T-helper 1 cell treated with Interleukin-12 subunit alpha and Interleukin-12 subunit beta and Interleukin-4 antibody, amounts not matched to agents 30 μg/mL and 1 μg/mL, for 36 hours (primary cell): ENCODE measurements at regions not wholly inside any gene's neighbourhood (a gene's known extent, or its start where the extent isn't known, plus 50 kb on each side); places are given as distances from the start of the nearest gene placed in this dataset.
"Not testable (repeated sequence)": the region's sequence is repeated elsewhere in the genome, so short reads cannot be mapped to it uniquely, and the experiment has no call there.

Experiments used
- H3K27ac Mint-ChIP-seq: one replicate; pipeline ENCODE4 v1.8.0; 2021; ENCODE audit warnings: mild to moderate bottlenecking, mixed read lengths
- H3K27me3 Mint-ChIP-seq: one replicate; pipeline ENCODE4 v1.8.0; 2021; ENCODE audit warnings: low read depth, mixed read lengths
- H3K36me3 Mint-ChIP-seq: one replicate; pipeline ENCODE4 v1.8.0; 2021; ENCODE audit warnings: low read depth, mixed read lengths
- H3K4me1 Mint-ChIP-seq: one replicate; pipeline ENCODE4 v1.8.0; 2021; ENCODE audit warnings: low read depth, mixed read lengths
- H3K4me3 Mint-ChIP-seq: one replicate; pipeline ENCODE4 v1.8.0; 2021; ENCODE audit warnings: mild to moderate bottlenecking, moderate library complexity, mixed read lengths
- H3K9me3 Mint-ChIP-seq: one replicate; pipeline ENCODE4 v1.8.0; 2021; ENCODE audit warnings: mixed read lengths

- Mint-ChIP-seq H3K9me3 (no peaks in the 10 kb centered on the region), H3K4me1 (peaks cover 8% of the 10 kb centered on the region), H3K27me3 (peaks cover 6% of the 10 kb centered on the region), H3K4me3 (no peak overlapping the region), H3K27ac (no peak overlapping the region), H3K36me3 (no peaks in the 10 kb centered on the region)
Observed at GRCh38 chr3:18223974-18224373, 201.2 kb downstream of the SATB1 start.

- no peak overlapping the region for H3K27ac Mint-ChIP-seq
- H3K36me3 Mint-ChIP-seq = no peaks in the 10 kb centered on the region
- no peak overlapping the region for H3K4me3 Mint-ChIP-seq
- peaks cover 8% of the 10 kb centered on the region for H3K4me1 Mint-ChIP-seq
- H3K27me3 Mint-ChIP-seq = peaks cover 6% of the 10 kb centered on the region
- H3K9me3 Mint-ChIP-seq = no peaks in the 10 kb centered on the region
Observed at GRCh38 chr3:18223571-18223970, 201.6 kb downstream of the SATB1 start.

- Mint-ChIP-seq H3K27ac (no peak overlapping the region), H3K27me3 (no peaks in the 10 kb centered on the region), H3K4me1 (peaks cover 8% of the 10 kb centered on the region), H3K9me3 (no peaks in the 10 kb centered on the region), H3K36me3 (no peaks in the 10 kb centered on the region), H3K4me3 (no peak overlapping the region)
Observed at GRCh38 chr3:18222686-18223085, 202.5 kb downstream of the SATB1 start.

- no peak overlapping the region for H3K4me3 Mint-ChIP-seq
- H3K27me3 Mint-ChIP-seq = no peaks in the 10 kb centered on the region
- H3K4me1 Mint-ChIP-seq = peaks cover 3% of the 10 kb centered on the region
- H3K9me3 Mint-ChIP-seq = no peaks in the 10 kb centered on the region
- H3K36me3 Mint-ChIP-seq = no peaks in the 10 kb centered on the region
- no peak overlapping the region for H3K27ac Mint-ChIP-seq
Observed at GRCh38 chr3:18217507-18218174, 207.5 kb downstream of the SATB1 start.

GRCh38 chr3:18216996-18217395, 208.1 kb downstream of the SATB1 start:
- no peak overlapping the region for H3K27ac Mint-ChIP-seq
- no peaks in the 10 kb centered on the region for H3K36me3 Mint-ChIP-seq
- H3K9me3 Mint-ChIP-seq = no peaks in the 10 kb centered on the region
- no peaks in the 10 kb centered on the region for H3K27me3 Mint-ChIP-seq
- H3K4me3 Mint-ChIP-seq = no peak overlapping the region
- peaks cover 3% of the 10 kb centered on the region for H3K4me1 Mint-ChIP-seq

- Mint-ChIP-seq H3K4me3 (no peak overlapping the region), H3K9me3 (no peaks in the 10 kb centered on the region), H3K27me3 (no peaks in the 10 kb centered on the region), H3K27ac (no peak overlapping the region), H3K4me1 (peaks cover 3% of the 10 kb centered on the region), H3K36me3 (no peaks in the 10 kb centered on the region)
Observed at GRCh38 chr3:18215639-18216038, 209.5 kb downstream of the SATB1 start.

- no peaks in the 10 kb centered on the region for H3K36me3 Mint-ChIP-seq
- peaks cover 8% of the 10 kb centered on the region for H3K4me1 Mint-ChIP-seq
- no peaks in the 10 kb centered on the region for H3K9me3 Mint-ChIP-seq
- no peaks in the 10 kb centered on the region for H3K27me3 Mint-ChIP-seq
- H3K27ac Mint-ChIP-seq = no peak overlapping the region
- H3K4me3 Mint-ChIP-seq = no peak overlapping the region
Observed at GRCh38 chr3:18211116-18211515, 214.0 kb downstream of the SATB1 start.

GRCh38 chr3:18208856-18209255, 216.3 kb downstream of the SATB1 start:
- H3K27me3 Mint-ChIP-seq = peaks cover 4% of the 10 kb centered on the region
- no peak overlapping the region for H3K27ac Mint-ChIP-seq
- peaks cover 5% of the 10 kb centered on the region for H3K4me1 Mint-ChIP-seq
- no peak overlapping the region for H3K4me3 Mint-ChIP-seq
- no peaks in the 10 kb centered on the region for H3K36me3 Mint-ChIP-seq
- no peaks in the 10 kb centered on the region for H3K9me3 Mint-ChIP-seq

GRCh38 chr3:18208091-18208490, 217.0 kb downstream of the SATB1 start:
- Mint-ChIP-seq H3K4me1 (peaks cover 5% of the 10 kb centered on the region), H3K36me3 (no peaks in the 10 kb centered on the region), H3K27me3 (peaks cover 4% of the 10 kb centered on the region), H3K9me3 (no peaks in the 10 kb centered on the region), H3K27ac (no peak overlapping the region), H3K4me3 (no peak overlapping the region)

GRCh38 chr3:18207226-18207625, 217.9 kb downstream of the SATB1 start:
- no peaks in the 10 kb centered on the region for H3K36me3 Mint-ChIP-seq
- H3K4me1 Mint-ChIP-seq = peaks cover 5% of the 10 kb centered on the region
- H3K27me3 Mint-ChIP-seq = peaks cover 4% of the 10 kb centered on the region
- H3K27ac Mint-ChIP-seq = no peak overlapping the region
- H3K4me3 Mint-ChIP-seq = no peak overlapping the region
- H3K9me3 Mint-ChIP-seq = no peaks in the 10 kb centered on the region

GRCh38 chr3:18205701-18206100, 219.4 kb downstream of the SATB1 start:
- not testable (repeated sequence) for H3K4me3 Mint-ChIP-seq, H3K27me3 Mint-ChIP-seq, H3K36me3 Mint-ChIP-seq, H3K27ac Mint-ChIP-seq, H3K4me1 Mint-ChIP-seq, H3K9me3 Mint-ChIP-seq

GRCh38 chr3:18201315-18201714, 223.8 kb downstream of the SATB1 start:
- H3K4me1 Mint-ChIP-seq = no peaks in the 10 kb centered on the region
- peaks cover 4% of the 10 kb centered on the region for H3K27me3 Mint-ChIP-seq
- no peaks in the 10 kb centered on the region for H3K36me3 Mint-ChIP-seq
- H3K27ac Mint-ChIP-seq = no peak overlapping the region
- no peak overlapping the region for H3K4me3 Mint-ChIP-seq
- no peaks in the 10 kb centered on the region for H3K9me3 Mint-ChIP-seq

GRCh38 chr3:18199757-18200156, 225.4 kb downstream of the SATB1 start:
- H3K4me3 Mint-ChIP-seq = no peak overlapping the region
- no peak overlapping the region for H3K27ac Mint-ChIP-seq
- H3K9me3 Mint-ChIP-seq = no peaks in the 10 kb centered on the region
- no peaks in the 10 kb centered on the region for H3K4me1 Mint-ChIP-seq
- no peaks in the 10 kb centered on the region for H3K36me3 Mint-ChIP-seq
- peaks cover 4% of the 10 kb centered on the region for H3K27me3 Mint-ChIP-seq

GRCh38 chr3:18195836-18196235, 229.3 kb downstream of the SATB1 start:
- no peaks in the 10 kb centered on the region for H3K36me3 Mint-ChIP-seq
- H3K4me3 Mint-ChIP-seq = no peak overlapping the region
- no peak overlapping the region for H3K27ac Mint-ChIP-seq
- no peaks in the 10 kb centered on the region for H3K4me1 Mint-ChIP-seq
- peaks cover 4% of the 10 kb centered on the region for H3K27me3 Mint-ChIP-seq
- H3K9me3 Mint-ChIP-seq = no peaks in the 10 kb centered on the region

GRCh38 chr3:18194431-18194830, 230.7 kb downstream of the SATB1 start:
- Mint-ChIP-seq H3K4me1 (no peaks in the 10 kb centered on the region), H3K27ac (no peak overlapping the region), H3K9me3 (no peaks in the 10 kb centered on the region), H3K27me3 (peaks cover 4% of the 10 kb centered on the region), H3K4me3 (no peak overlapping the region), H3K36me3 (no peaks in the 10 kb centered on the region)

GRCh38 chr3:18190646-18191045, 234.5 kb downstream of the SATB1 start:
- Mint-ChIP-seq H3K27me3 (peaks cover 4% of the 10 kb centered on the region), H3K4me1 (no peaks in the 10 kb centered on the region), H3K27ac (no peak overlapping the region)

More at GRCh38 chr3:18190646-18191045, 234.5 kb downstream of the SATB1 start:
- no peaks in the 10 kb centered on the region for H3K36me3 Mint-ChIP-seq
- no peak overlapping the region for H3K4me3 Mint-ChIP-seq
- no peaks in the 10 kb centered on the region for H3K9me3 Mint-ChIP-seq
